ENCODE measurements at regions not wholly inside any gene's neighbourhood (a gene's known extent, or its start where the extent isn't known, plus 50 kb on each side); places are given as distances from the start of the nearest gene placed in this dataset.
"Not testable (repeated sequence)": the region's sequence is repeated elsewhere in the genome, so short reads cannot be mapped to it uniquely, and the experiment has no call there.

DNA sequence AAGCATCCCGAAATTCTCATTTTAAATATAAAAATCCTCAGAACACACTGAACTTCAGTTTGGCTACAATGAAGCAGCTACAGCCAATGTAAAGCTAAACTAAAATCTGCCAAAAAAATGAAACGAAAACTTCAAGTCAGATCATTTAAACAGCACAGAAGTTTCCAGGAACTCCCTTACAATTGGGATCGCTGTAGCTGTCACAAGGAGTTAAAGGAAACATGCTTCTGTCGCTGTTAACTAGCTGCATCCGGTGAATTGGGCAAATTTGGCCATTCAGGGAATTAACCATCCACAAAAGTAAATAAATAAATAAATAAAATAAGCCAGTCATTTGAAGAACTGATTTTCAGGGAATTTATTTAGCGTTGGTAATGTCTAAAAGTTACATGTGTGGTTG lies 77.0 kb upstream of the PEG3 start:
- no peak overlapping the region for H3K27ac ChIP-seq
- no peak for TF ChIP-seq CTCF (conservative IDR thresholded peaks at IDR 0.05)

DNA sequence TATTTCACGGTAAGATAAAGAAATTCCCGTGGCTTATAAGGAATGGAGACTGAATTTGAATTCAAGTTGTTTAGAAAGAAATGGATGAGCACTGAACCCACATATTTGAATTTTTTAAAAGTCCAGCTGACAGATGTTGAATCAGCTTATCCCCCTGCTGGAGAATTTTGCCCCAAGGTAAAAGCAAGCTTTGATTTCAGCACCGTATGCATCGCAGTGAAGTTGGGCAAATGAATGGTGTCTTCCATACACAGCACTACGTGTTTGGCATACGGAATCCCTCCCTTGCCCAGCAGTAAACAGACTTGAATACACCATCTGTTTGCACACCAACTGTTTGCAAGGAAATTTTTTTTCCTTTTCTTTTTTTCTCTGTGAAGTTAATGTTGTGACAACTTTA lies 77.5 kb upstream of the PEG3 start:
- no peak overlapping the region for H3K27ac ChIP-seq
- TF ChIP-seq CTCF (conservative IDR thresholded peaks at IDR 0.05): no peak

- H3K27ac ChIP-seq: no peak overlapping the region
- no peak for TF ChIP-seq CTCF (conservative IDR thresholded peaks at IDR 0.05)
These were observed 78.3 kb upstream of the PEG3 start for GRCh38 chr19:56918682-56919307.

DNA sequence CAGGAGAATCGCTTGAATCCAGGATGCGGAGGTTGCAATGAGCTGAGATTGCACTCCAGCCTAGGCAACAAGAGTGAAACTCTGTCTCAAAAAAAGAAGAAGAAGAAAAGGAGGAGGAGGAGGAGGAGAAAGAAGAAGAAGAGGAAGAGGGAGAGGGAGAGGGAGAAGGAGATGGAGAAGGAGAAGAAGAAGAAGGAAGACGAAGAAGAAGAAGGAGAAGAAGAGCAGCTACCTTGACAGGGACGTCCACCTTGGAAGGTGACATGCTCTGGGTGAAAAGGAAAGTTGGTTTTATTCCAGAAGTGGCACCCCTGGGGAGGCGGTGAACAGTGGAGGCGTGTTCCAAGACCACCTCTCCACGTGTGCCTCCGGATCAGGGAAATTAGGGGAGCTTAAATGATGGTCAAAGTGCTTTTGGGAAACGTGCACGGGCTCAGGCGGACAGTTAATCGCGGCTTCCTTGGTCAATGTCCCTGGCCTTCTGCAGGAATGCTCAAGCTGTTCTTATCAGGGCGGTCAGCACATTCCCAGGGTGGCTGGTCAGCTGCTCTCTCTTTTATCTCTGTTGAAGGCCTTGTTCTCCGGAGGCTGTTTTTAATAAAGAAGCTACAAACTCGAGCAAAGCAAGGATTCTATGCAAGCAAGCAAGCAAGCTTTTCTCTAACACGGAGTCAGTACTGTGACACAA lies 78.9 kb upstream of the PEG3 start:
- no peak overlapping the region for H3K27ac ChIP-seq
- TF ChIP-seq CTCF (conservative IDR thresholded peaks at IDR 0.05): no peak

DNA sequence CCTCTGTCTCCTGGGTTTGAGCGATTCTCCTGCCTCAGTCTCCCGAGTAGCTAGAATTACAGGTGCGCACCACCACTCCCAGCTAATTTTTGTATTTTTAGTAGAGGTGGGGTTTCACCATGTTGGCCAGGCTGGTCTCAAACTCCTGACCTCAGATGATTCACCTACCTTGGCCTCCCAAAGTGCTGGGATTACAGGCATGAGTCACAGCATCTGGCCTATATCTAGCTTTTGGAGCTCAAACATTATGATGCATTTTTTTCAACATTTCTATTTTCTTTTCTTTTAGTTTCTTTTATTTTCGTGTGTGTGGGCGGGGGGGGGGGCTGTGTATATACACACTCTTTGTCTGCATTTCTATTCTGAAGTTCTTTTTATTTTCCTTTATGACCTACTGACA lies 85.6 kb upstream of the PEG3 start:
- H3K27ac ChIP-seq: not testable (repeated sequence)

DNA sequence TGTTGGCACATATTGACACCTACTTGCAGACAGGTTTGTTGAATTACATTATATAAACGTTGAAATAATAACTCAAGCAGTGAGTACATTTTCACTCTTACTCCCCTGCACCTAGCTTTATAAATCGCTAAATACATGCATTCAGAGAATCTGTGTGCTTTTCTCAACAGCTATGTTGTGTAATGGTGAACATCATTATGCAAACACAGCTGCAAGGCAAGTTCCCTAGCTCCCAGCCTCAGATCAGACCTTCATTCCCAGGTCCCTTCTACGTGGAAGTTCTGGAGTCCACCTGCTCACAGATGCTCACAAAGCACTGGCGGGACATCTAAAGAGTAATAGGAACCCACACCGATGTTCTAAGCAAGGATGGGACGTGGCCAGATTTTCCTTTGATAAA lies 86.8 kb upstream of the PEG3 start:
- no peak for TF ChIP-seq CTCF (conservative IDR thresholded peaks at IDR 0.05)
- H3K27ac ChIP-seq: no peak overlapping the region

DNA sequence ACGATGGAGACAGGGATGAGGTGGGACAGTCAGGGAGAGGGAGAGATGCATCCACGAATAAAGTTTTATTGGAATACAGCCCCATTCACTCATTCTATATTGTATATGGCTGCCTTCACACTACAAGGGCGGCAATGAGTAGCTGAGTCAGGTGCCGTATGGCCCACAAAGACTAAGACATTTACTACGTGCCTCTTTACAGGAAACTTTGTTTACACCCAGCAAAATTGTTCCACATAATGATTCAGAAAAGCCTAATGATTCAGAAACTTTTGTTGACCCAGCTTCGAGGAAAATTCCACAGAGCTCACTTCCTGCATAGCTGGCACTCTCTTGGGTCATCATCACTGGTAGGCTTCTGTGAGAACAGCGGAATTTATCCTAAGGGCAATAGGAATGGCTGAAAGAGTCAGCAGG lies 87.3 kb upstream of the PEG3 start:
- no peak for TF ChIP-seq CTCF (conservative IDR thresholded peaks at IDR 0.05)
- no peak overlapping the region for H3K27ac ChIP-seq
